RWPE2 (cell line): ENCODE measurements at regions not wholly inside any gene's neighbourhood (a gene's known extent, or its start where the extent isn't known, plus 50 kb on each side); places are given as distances from the start of the nearest gene placed in this dataset.
"Not testable (repeated sequence)": the region's sequence is repeated elsewhere in the genome, so short reads cannot be mapped to it uniquely, and the experiment has no call there.

Experiments
- ATAC-seq: fragments of 200-7000 bp; cut with Tn5 transposase; 3 replicates; pipeline ENCODE4 v1.9.1; 2021; ENCODE audit warnings: low read depth
- DNase-seq: peaks from one replicate; pipeline ENCODE4 v3.0.0-alpha.2; 2020; ENCODE audit warnings: low spot score
- H3K27ac ChIP-seq: fragments of 450-650 bp; 2 replicates; pipeline ENCODE4 v1.5.1; 2017; ENCODE audit warnings: mild to moderate bottlenecking; ENCODE audit not compliant: poor library complexity, severe bottlenecking
- H3K27me3 ChIP-seq: fragments of 250-450 bp; sonication (Bioruptor Pico); 2 replicates; pipeline ENCODE4 v1.5.1; 2021; ENCODE audit warnings: mild to moderate bottlenecking, moderate library complexity; ENCODE audit not compliant: insufficient read depth, poor library complexity, severe bottlenecking
- H3K36me3 ChIP-seq: fragments of 250-450 bp; sonication (Bioruptor Pico); 2 replicates; pipeline ENCODE4 v1.5.1; 2020; ENCODE audit warnings: low read depth, mild to moderate bottlenecking, moderate library complexity
- H3K4me1 ChIP-seq: fragments of 250-450 bp; sonication (Bioruptor Pico); 2 replicates; pipeline ENCODE4 v1.5.1; 2021; ENCODE audit warnings: mild to moderate bottlenecking, moderate library complexity; ENCODE audit not compliant: insufficient read depth, poor library complexity, severe bottlenecking
- H3K4me3 ChIP-seq: fragments of 250-450 bp; sonication (Bioruptor Pico); 2 replicates; pipeline ENCODE4 v1.5.1; 2021; ENCODE audit warnings: mild to moderate bottlenecking, moderate library complexity; ENCODE audit not compliant: severe bottlenecking
- H3K9me3 ChIP-seq: fragments of 250-450 bp; sonication (Bioruptor Pico); 2 replicates; pipeline ENCODE4 v1.5.1; 2021; ENCODE audit warnings: mild to moderate bottlenecking, moderate library complexity; ENCODE audit not compliant: severe bottlenecking
- TF ChIP-seq, protein P1 (sequence below): fragments of 450-650 bp; IDR thresholded peaks from one replicate; pipeline ENCODE4 v1.5.1; 2017; ENCODE audit warnings: mild to moderate bottlenecking, moderate library complexity; ENCODE audit not compliant: poor library complexity, severe bottlenecking

DNA sequence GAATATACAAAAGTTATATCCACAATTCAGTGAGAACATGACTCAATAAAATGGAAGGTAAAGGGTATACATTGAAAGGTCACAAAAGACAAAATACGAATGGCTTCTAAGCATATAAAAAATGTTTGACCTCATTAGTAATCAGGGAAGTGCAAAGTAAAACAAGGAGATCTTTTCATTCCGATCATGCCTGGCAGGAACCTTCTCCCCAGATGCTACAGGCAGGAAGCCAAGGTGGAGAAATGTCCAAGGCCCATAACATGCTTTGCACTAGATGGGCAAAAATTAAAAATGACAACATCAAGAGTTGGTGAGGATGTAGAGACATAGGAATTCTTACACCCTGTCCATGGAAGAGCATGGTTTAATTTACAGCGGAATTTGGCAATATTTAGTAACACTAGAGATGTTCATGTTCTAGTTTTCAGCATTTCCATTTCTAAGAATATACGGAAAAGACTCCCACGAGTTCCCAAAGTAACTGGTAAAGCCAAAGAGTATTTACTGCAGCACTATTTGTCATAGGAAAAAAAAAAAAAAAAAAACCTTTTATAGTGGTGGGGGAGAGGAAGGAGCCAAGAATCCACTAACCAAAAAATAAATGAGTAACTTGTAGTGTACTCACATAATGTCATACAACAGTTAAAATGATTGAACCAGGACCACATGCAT, 184.5 kb upstream of the KAZN start:
- Histone ChIP-seq H3K27me3 (no peaks in the 10 kb centered on the region), H3K4me3 (no peak overlapping the region), H3K4me1 (peaks cover 10% of the 10 kb centered on the region), H3K9me3 (no peaks in the 10 kb centered on the region), H3K36me3 (no peaks in the 10 kb centered on the region), H3K27ac (peak overlapping the region; percentile 69)
- ATAC-seq = peak; percentile 78; the same call in 2 of the 3 replicates
- DNase-seq = no peak
- TF ChIP-seq, protein P1, sequence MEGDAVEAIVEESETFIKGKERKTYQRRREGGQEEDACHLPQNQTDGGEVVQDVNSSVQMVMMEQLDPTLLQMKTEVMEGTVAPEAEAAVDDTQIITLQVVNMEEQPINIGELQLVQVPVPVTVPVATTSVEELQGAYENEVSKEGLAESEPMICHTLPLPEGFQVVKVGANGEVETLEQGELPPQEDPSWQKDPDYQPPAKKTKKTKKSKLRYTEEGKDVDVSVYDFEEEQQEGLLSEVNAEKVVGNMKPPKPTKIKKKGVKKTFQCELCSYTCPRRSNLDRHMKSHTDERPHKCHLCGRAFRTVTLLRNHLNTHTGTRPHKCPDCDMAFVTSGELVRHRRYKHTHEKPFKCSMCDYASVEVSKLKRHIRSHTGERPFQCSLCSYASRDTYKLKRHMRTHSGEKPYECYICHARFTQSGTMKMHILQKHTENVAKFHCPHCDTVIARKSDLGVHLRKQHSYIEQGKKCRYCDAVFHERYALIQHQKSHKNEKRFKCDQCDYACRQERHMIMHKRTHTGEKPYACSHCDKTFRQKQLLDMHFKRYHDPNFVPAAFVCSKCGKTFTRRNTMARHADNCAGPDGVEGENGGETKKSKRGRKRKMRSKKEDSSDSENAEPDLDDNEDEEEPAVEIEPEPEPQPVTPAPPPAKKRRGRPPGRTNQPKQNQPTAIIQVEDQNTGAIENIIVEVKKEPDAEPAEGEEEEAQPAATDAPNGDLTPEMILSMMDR = no peak

GRCh38 chr1:14415396-14415795, 183.1 kb upstream of the KAZN start:
- no peak for DNase-seq
- TF ChIP-seq, protein P1 = peak; percentile 14

DNA sequence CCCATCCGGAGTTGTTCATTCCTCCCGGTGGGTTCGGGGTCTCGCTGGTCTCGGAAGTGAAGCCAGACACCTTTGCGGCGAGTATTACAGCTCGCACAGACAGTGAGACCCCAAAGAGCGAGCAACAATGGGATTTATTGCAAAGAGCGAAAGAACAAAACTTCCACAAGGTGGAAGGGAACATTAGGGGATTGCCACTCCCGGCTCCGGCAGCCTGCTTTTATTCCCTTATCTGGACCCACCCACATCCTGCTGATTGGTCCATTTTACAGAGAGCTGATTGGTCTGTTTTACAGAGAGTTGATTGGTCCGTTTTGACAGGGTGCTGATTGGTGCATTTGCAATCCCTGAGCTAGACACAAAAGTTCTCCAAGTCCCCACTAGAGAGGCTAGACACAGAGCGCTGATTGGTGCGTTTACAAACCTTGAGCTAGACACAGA, 178.7 kb upstream of the KAZN start:
- not testable (repeated sequence) for H3K4me1 ChIP-seq, ATAC-seq, H3K4me3 ChIP-seq, H3K27ac ChIP-seq, H3K36me3 ChIP-seq, H3K9me3 ChIP-seq, H3K27me3 ChIP-seq, DNase-seq

More at GRCh38 chr1:14415396-14415795, 183.1 kb upstream of the KAZN start:
- H3K9me3 ChIP-seq = no peaks in the 10 kb centered on the region
- no peaks in the 10 kb centered on the region for H3K36me3 ChIP-seq
- no peaks in the 10 kb centered on the region for H3K27me3 ChIP-seq
- H3K4me1 ChIP-seq = peaks cover 10% of the 10 kb centered on the region
- H3K4me3 ChIP-seq = no peak overlapping the region
- ATAC-seq = no peak
- no peak overlapping the region for H3K27ac ChIP-seq

GRCh38 chr1:14420686-14421085, 177.8 kb upstream of the KAZN start:
- no peaks in the 10 kb centered on the region for H3K4me1 ChIP-seq
- ATAC-seq (no peak), DNase-seq (no peak)
- no peaks in the 10 kb centered on the region for H3K27me3 ChIP-seq
- H3K9me3 ChIP-seq = no peaks in the 10 kb centered on the region
- no peak overlapping the region for H3K4me3 ChIP-seq
- TF ChIP-seq, protein P1 = no peak
- no peak overlapping the region for H3K27ac ChIP-seq
- no peaks in the 10 kb centered on the region for H3K36me3 ChIP-seq

DNA sequence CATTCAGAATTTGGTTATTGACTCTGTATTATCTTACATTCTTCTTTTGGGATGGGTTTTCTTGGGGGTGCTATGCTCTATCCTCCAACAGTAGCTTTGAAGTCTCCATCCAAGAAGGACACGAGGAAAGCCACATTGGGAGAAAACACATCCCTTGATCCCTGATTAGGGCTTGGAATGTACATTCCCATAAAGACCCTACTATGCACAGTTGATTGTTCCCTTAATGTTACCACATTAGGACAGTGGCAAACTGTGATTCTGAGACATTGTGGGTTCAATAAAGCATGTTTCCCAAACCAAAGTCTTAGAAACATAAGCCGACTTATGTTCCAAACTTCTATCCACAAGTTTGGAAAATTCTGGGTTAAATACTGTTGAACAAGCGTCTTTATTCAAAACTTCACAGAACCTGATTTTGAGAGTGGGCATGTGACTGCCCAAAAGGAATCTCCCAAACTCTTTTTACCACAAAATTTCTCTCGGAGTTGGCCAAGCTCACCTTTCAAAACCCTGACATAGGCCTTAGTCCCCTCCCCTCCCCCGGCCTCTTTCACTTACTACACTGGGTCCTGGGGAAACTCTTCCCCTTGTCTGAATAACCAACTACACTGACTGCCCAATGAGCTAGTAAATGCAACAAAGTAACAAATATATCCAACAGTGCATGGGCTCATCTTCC, 177.0 kb upstream of the KAZN start:
- Histone ChIP-seq H3K4me3 (no peak overlapping the region), H3K27me3 (no peaks in the 10 kb centered on the region), H3K27ac (no peak overlapping the region), H3K4me1 (no peaks in the 10 kb centered on the region), H3K36me3 (no peaks in the 10 kb centered on the region), H3K9me3 (no peaks in the 10 kb centered on the region)
- ATAC-seq = no peak
- no peak for DNase-seq
- TF ChIP-seq, protein P1 = no peak
